Vagina (tissue), 2 donors: ENCODE measurements at regions not wholly inside any gene's neighbourhood (a gene's known extent, or its start where the extent isn't known, plus 50 kb on each side); places are given as distances from the start of the nearest gene placed in this dataset.

Experiments
- POLR2A ChIP-seq, 2 donors: fragments of 450-650 bp; IDR thresholded peaks; one replicate each; pipeline ENCODE4 v1.6.1; 2017; ENCODE audit warnings: antibody characterized with exemption in 2 of 2, mild to moderate bottlenecking in 2 of 2, moderate library complexity in 2 of 2
- POLR2AphosphoS5 ChIP-seq, 2 donors: sonication (generic); formaldehyde crosslinking; IDR thresholded peaks; one replicate each; pipeline ENCODE4 v1.9.0; 2017; ENCODE audit warnings: antibody characterized with exemption in 2 of 2, mild to moderate bottlenecking in 2 of 2, low read depth in 1 of 2; ENCODE audit not compliant: insufficient read depth in 1 of 2
- TF ChIP-seq, protein P1 (sequence below), 3 experiments: fragments of 450-650 bp in 2 of 3; fragments of 200-600 bp in 1 of 3; sonication (generic) in 1 of 3; IDR thresholded peaks; one replicate each; pipeline ENCODE4 v1.5.1; 2017 to 2019; ENCODE audit warnings: antibody characterized with exemption in 3 of 3, mild to moderate bottlenecking in 2 of 3, moderate library complexity in 2 of 3

DNA sequence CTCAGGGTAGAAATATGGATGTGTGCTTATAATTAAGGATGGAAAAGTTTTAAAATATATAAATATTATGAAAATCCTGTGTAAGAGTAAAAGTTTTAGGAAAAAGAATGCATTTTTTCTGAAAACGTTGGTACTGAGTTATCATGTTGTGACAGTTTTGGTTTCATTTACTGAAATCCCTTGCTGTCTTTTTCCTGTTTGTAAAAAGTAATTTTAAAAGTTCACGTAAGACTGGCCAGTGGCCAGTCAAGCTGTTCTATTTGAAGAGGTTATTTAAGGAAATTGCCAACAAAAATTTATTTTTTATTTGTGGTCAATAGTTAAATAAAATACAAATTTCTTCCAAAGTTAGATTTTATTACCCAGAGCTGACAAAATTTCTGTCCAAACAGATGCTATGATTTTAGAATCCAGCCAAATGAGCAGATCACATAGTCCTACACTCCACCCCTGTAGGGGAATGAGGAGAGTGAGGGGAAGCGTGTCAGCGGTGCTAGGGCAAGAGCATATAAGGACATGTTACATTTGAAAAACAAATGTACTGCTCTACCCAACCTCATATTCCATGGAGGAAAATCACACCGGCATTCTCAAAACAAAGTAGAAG lies 297.8 kb upstream of the TFPI start:
- TF ChIP-seq POLR2AphosphoS5 (IDR thresholded peaks at IDR 0.05; ENCODE audit: insufficient read depth in 1 of 2, low read depth in 1 of 2) (no peak), POLR2A (IDR thresholded peaks at IDR 0.05) (no peak)
- TF ChIP-seq, protein P1, sequence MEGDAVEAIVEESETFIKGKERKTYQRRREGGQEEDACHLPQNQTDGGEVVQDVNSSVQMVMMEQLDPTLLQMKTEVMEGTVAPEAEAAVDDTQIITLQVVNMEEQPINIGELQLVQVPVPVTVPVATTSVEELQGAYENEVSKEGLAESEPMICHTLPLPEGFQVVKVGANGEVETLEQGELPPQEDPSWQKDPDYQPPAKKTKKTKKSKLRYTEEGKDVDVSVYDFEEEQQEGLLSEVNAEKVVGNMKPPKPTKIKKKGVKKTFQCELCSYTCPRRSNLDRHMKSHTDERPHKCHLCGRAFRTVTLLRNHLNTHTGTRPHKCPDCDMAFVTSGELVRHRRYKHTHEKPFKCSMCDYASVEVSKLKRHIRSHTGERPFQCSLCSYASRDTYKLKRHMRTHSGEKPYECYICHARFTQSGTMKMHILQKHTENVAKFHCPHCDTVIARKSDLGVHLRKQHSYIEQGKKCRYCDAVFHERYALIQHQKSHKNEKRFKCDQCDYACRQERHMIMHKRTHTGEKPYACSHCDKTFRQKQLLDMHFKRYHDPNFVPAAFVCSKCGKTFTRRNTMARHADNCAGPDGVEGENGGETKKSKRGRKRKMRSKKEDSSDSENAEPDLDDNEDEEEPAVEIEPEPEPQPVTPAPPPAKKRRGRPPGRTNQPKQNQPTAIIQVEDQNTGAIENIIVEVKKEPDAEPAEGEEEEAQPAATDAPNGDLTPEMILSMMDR (IDR thresholded peaks at IDR 0.05) = no peak
